ENCODE measurements at regions not wholly inside any gene's neighbourhood (a gene's known extent, or its start where the extent isn't known, plus 50 kb on each side); places are given as distances from the start of the nearest gene placed in this dataset.

DNA sequence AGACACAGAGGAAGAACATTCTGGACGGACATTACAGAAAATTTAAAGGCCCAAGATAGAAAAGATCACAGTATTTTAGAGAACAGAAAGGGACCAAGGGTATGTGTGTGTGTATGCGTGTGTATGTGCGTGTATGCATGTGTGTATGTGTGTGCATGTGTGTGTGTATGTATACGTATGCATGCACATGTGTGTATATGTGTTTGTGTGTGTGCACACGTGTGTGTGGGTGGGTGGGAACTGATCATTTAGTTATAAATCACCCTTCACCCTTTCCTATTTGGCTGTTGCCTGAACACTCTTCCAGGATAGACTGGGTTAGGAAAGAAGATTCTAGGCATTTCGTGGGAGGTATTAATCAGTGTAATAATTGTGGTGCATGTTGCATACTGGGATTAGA lies 634.4 kb downstream of the DHX35 start:
- Histone ChIP-seq H3K27ac (no peak overlapping the region), H3K4me3 (no peak overlapping the region), H3K4me1 (no peaks in the 10 kb centered on the region), H3K27me3 (no peaks in the 10 kb centered on the region), H3K36me3 (replicated peaks in 1 of 2; ENCODE audit: insufficient read depth in 1 of 2, low read depth in 2 of 2) (no peaks in the 10 kb centered on the region), H3K9me3 (no peaks in the 10 kb centered on the region)
- WGBS, 2 donors: 63 to 64% methylated on average over 6 of the region's 6 CpGs
- TF ChIP-seq, protein P1, sequence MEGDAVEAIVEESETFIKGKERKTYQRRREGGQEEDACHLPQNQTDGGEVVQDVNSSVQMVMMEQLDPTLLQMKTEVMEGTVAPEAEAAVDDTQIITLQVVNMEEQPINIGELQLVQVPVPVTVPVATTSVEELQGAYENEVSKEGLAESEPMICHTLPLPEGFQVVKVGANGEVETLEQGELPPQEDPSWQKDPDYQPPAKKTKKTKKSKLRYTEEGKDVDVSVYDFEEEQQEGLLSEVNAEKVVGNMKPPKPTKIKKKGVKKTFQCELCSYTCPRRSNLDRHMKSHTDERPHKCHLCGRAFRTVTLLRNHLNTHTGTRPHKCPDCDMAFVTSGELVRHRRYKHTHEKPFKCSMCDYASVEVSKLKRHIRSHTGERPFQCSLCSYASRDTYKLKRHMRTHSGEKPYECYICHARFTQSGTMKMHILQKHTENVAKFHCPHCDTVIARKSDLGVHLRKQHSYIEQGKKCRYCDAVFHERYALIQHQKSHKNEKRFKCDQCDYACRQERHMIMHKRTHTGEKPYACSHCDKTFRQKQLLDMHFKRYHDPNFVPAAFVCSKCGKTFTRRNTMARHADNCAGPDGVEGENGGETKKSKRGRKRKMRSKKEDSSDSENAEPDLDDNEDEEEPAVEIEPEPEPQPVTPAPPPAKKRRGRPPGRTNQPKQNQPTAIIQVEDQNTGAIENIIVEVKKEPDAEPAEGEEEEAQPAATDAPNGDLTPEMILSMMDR (IDR thresholded peaks at IDR 0.05): no peak
- no peak for TF ChIP-seq POLR2A (IDR thresholded peaks at IDR 0.05)
- intact Hi-C loops (cut with DNase I): no loop called here
- ATAC-seq: no peak
- no peak for DNase-seq

DNA sequence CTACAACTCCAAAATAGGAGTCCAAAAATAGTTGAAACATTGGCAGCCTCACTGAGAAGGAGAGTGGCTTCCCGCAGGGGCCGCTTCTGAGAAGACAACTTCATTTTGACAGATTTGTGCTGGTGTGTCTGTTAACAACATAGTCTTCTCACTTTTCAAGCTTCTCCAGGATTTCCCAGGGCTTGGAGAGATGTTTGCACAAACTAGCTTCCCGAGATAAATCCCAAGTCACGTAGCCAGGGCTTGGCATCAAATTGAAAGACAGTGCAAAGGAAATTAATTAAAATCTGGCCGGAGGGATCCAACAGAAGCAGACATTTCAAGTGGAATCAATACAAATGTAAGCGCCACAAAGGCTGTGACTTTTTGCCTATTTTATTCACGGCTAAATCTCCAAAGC lies 630.2 kb downstream of the DHX35 start:
- TF ChIP-seq POLR2A (IDR thresholded peaks at IDR 0.05): no peak
- TF ChIP-seq, protein P1 (IDR thresholded peaks at IDR 0.05): no peak
- DNase-seq (no peak), ATAC-seq (no peak)
- no peaks in the 10 kb centered on the region for H3K4me1 ChIP-seq
- H3K9me3 ChIP-seq: no peaks in the 10 kb centered on the region
- no peak overlapping the region for H3K27ac ChIP-seq
- no peak overlapping the region for H3K4me3 ChIP-seq
- intact Hi-C loops (cut with DNase I): no loop called here
- whole genome bisulfite sequencing, 2 donors: 15 to 23% methylated on average over 7 of the region's 7 CpGs
- H3K36me3 ChIP-seq (replicated peaks in 1 of 2; ENCODE audit: insufficient read depth in 1 of 2, low read depth in 2 of 2): no peaks in the 10 kb centered on the region
- no peaks in the 10 kb centered on the region for H3K27me3 ChIP-seq

DNA sequence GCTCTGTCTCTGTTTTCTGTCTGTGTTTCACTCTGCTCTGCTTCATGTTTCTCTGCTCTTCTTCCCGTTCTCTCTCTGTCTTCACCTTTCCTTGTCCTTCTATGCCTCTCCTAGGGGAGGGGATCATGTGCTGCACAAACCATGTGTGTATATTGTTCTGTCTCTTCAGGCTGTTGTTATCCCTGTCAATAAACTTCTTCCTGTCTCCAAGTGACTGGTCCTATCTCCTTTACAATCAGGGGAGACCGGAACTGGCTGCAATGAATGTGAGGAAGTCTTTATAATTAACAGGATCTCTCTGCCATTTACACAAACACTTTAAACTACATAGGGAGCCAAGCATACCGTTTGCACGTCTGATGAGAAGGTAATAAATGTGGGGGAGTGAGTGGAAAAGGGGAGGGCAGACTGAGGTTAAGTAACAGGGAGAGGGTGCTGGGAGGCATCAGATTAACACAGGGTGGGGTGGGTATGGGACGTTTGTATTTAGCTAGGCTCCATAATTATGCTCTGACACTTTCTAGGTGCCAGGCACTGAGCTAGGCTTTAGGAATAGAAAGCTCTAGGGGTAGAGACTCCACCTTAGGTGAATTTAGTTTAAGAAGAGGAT lies 626.1 kb downstream of the DHX35 start:
- WGBS, 2 donors: 12 to 15% methylated on average over 5 of the region's 5 CpGs
- H3K27me3 ChIP-seq: no peaks in the 10 kb centered on the region
- H3K36me3 ChIP-seq (replicated peaks in 1 of 2; ENCODE audit: insufficient read depth in 1 of 2, low read depth in 2 of 2): no peaks in the 10 kb centered on the region
- TF ChIP-seq, protein P1 (IDR thresholded peaks at IDR 0.05): no peak
- no peak for TF ChIP-seq POLR2A (IDR thresholded peaks at IDR 0.05)
- no peak overlapping the region for H3K27ac ChIP-seq
- ATAC-seq: no peak
- H3K9me3 ChIP-seq: no peaks in the 10 kb centered on the region
- H3K4me1 ChIP-seq: no peaks in the 10 kb centered on the region
- intact Hi-C loops (cut with DNase I): no loop called here
- no peak for DNase-seq
- no peak overlapping the region for H3K4me3 ChIP-seq

DNA sequence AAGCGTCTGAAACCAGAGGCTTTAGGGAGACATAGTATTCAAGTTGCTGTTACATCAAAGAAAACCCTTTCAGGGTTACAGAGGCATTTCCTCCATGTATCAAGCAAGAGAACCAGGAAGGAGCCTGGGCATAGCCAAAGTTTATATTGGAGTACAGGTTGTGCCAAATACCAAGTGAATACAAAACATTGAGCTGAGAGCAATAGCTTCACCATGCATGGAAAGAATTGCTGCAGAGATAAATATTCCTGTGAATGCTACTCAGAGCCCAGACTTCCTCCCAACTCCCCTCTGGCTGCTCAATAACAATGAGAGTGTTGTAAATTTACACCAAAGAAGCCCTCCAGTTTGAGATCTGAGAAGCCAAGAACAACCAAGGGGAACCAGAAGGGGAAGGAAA lies 618.9 kb downstream of the DHX35 start:
- no peak overlapping the region for H3K27ac ChIP-seq
- H3K4me3 ChIP-seq: no peak overlapping the region
- DNase-seq: no peak
- no peaks in the 10 kb centered on the region for H3K9me3 ChIP-seq
- no peak for ATAC-seq
- 52 to 59% methylated on average over 1 of the region's 1 CpG for WGBS, 2 donors
- no peaks in the 10 kb centered on the region for H3K4me1 ChIP-seq
- intact Hi-C loops (cut with DNase I): no loop called here
- TF ChIP-seq POLR2A (IDR thresholded peaks at IDR 0.05): no peak
- TF ChIP-seq, protein P1 (IDR thresholded peaks at IDR 0.05): no peak
- H3K27me3 ChIP-seq: no peaks in the 10 kb centered on the region
- H3K36me3 ChIP-seq (replicated peaks in 1 of 2; ENCODE audit: insufficient read depth in 1 of 2, low read depth in 2 of 2): no peaks in the 10 kb centered on the region

DNA sequence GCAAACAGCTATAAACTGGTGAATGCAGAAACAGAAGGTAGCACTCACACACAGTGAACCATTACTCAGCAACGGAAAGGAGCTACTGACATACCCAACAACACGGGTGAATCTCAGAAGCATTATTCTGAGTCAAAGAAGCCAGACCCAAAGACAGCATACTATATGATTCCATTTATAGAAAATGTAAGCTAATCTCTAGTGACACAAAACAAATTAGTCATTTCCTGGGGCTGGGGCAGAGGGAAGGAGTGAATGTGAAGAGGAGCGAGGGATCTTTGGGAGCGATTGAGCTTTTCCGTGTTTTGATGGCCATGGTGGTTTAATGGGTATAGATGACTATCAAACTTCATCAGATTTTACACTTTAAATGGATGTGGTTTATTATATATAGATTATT lies 614.6 kb downstream of the DHX35 start:
- WGBS, 2 donors: 65 to 78% methylated on average over 5 of the region's 5 CpGs
- H3K27ac ChIP-seq: no peak overlapping the region

More for the DNA sequence above, 614.6 kb downstream of the DHX35 start:
- intact Hi-C loops (cut with DNase I): no loop called here
- ATAC-seq (no peak), DNase-seq (no peak)
- TF ChIP-seq, protein P1 (IDR thresholded peaks at IDR 0.05): no peak
- TF ChIP-seq POLR2A (IDR thresholded peaks at IDR 0.05): no peak
- no peak overlapping the region for H3K4me3 ChIP-seq
- H3K4me1 ChIP-seq: no peaks in the 10 kb centered on the region
- H3K27me3 ChIP-seq: no peaks in the 10 kb centered on the region
- H3K9me3 ChIP-seq: no peaks in the 10 kb centered on the region
- no peaks in the 10 kb centered on the region for H3K36me3 ChIP-seq (replicated peaks in 1 of 2; ENCODE audit: insufficient read depth in 1 of 2, low read depth in 2 of 2)

Measured in body of pancreas (tissue), 4 donors.